Stromal cell of bone marrow (primary cell): ENCODE measurements at regions not wholly inside any gene's neighbourhood (a gene's known extent, or its start where the extent isn't known, plus 50 kb on each side); places are given as distances from the start of the nearest gene placed in this dataset.
"Not testable (repeated sequence)": the region's sequence is repeated elsewhere in the genome, so short reads cannot be mapped to it uniquely, and the experiment has no call there.

ENCODE experiments used
- DNase-seq: peaks from one replicate; pipeline ENCODE4 v3.0.0-alpha.2; 2012; ENCODE audit warnings: low read depth

GRCh38 chrX:85808217-85808616 lies 239.1 kb downstream of the CHM start:
- no peak for DNase-seq

- not testable (repeated sequence) for DNase-seq
These were observed 275.0 kb downstream of the CHM start for GRCh38 chrX:85772391-85772790.

- DNase-seq = no peak
These were observed 281.7 kb downstream of the CHM start for GRCh38 chrX:85765651-85766050.

GRCh38 chrX:85723025-85723424 lies 324.3 kb downstream of the CHM start:
- DNase-seq = not testable (repeated sequence)

- DNase-seq = not testable (repeated sequence)
These were observed 323.8 kb upstream of the POF1B start for GRCh38 chrX:85703233-85703632.

- DNase-seq = no peak
These were observed 319.5 kb upstream of the POF1B start for GRCh38 chrX:85698921-85699320.

- DNase-seq = no peak
These were observed 306.4 kb upstream of the POF1B start for GRCh38 chrX:85685843-85686242.

- DNase-seq = no peak
These were observed 287.0 kb upstream of the POF1B start for GRCh38 chrX:85666471-85666870.

GRCh38 chrX:85663970-85664369 lies 284.5 kb upstream of the POF1B start:
- not testable (repeated sequence) for DNase-seq

- DNase-seq = no peak
These were observed 251.4 kb upstream of the POF1B start for GRCh38 chrX:85630901-85631300.

GRCh38 chrX:85627363-85627762 lies 247.9 kb upstream of the POF1B start:
- no peak for DNase-seq

- no peak for DNase-seq
These were observed 243.2 kb upstream of the POF1B start for GRCh38 chrX:85622635-85623034.

- DNase-seq = no peak
These were observed 241.0 kb upstream of the POF1B start for GRCh38 chrX:85620466-85620865.

- no peak for DNase-seq
These were observed 240.5 kb upstream of the POF1B start for GRCh38 chrX:85619962-85620361.

- peak; percentile 3 for DNase-seq
These were observed 232.5 kb upstream of the POF1B start for GRCh38 chrX:85611926-85612325.

- no peak for DNase-seq
These were observed 213.5 kb upstream of the POF1B start for GRCh38 chrX:85592980-85593379.

GRCh38 chrX:85591536-85591935 lies 212.1 kb upstream of the POF1B start:
- no peak for DNase-seq

GRCh38 chrX:85590638-85591037 lies 211.2 kb upstream of the POF1B start:
- no peak for DNase-seq

GRCh38 chrX:85573801-85574200 lies 194.3 kb upstream of the POF1B start:
- no peak for DNase-seq

- no peak for DNase-seq
These were observed 191.0 kb upstream of the POF1B start for GRCh38 chrX:85570496-85570895.

- no peak for DNase-seq
These were observed 190.2 kb upstream of the POF1B start for GRCh38 chrX:85569686-85570085.

GRCh38 chrX:85569096-85569495 lies 189.6 kb upstream of the POF1B start:
- DNase-seq = no peak

- no peak for DNase-seq
These were observed 181.8 kb upstream of the POF1B start for GRCh38 chrX:85561231-85561630.

GRCh38 chrX:85544609-85545008 lies 165.1 kb upstream of the POF1B start:
- DNase-seq = no peak

- no peak for DNase-seq
These were observed 164.4 kb upstream of the POF1B start for GRCh38 chrX:85543866-85544265.
